Thyroid gland (tissue), 4 donors: ENCODE measurements at regions not wholly inside any gene's neighbourhood (a gene's known extent, or its start where the extent isn't known, plus 50 kb on each side); places are given as distances from the start of the nearest gene placed in this dataset.

Source experiments
- CTCF ChIP-seq, 6 experiments: fragments of 200-600 bp in 3 of 6; fragments of 450-650 bp in 3 of 6; sonication (generic) in 3 of 6; IDR thresholded peaks; one replicate each; pipeline ENCODE4 v1.5.1; 2016 to 2019; ENCODE audit warnings: antibody characterized with exemption in 6 of 6, mild to moderate bottlenecking in 2 of 6, inconsistent platforms in 1 of 6, moderate library complexity in 1 of 6
- POLR2A ChIP-seq, 2 donors: fragments of 450-650 bp; IDR thresholded peaks; one replicate each; pipeline ENCODE4 v1.6.1; 2017; ENCODE audit warnings: antibody characterized with exemption in 2 of 2, mild to moderate bottlenecking in 2 of 2, moderate library complexity in 1 of 2

DNA sequence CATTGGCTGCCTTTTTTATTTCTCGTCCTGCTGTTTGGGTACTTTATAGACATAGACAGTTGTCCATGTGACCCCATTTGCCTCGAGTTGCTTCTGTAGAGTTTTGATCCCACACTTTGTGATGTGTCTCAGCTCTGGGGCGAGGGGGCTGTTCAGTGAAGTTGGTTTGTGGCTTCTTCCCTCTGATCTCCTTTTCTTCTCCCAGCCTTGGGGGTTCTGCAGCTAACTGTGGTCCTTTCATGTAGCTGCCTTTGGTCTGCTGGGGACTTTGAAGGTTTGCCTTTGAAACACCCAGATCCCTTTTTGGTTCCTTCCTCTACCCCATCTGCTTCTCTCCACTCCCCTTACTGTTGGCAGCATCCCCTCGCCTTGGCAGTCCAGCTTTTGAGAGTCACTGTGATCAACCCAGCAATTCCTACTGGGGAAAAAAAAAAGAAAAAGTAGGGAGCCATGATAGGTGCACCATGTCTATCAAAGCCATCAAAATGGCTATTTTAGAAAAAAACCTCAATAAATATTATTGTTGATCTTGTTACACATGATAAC, 728.8 kb upstream of the RBFOX1 start:
- TF ChIP-seq CTCF (IDR thresholded peaks at IDR 0.05) (no peak), POLR2A (IDR thresholded peaks at IDR 0.05) (no peak)
